HEK293T (cell line): ENCODE measurements at regions not wholly inside any gene's neighbourhood (a gene's known extent, or its start where the extent isn't known, plus 50 kb on each side); places are given as distances from the start of the nearest gene placed in this dataset.

ENCODE experiments used
- CTCF ChIA-PET: fragments of 350-600 bp; formaldehyde crosslinking; extraction: SDS; loops from one replicate; lab custom pipeline; 2021; ENCODE audit warnings: antibody characterized with exemption, inconsistent platforms; lab: Yijun Ruan, JAX
- POLR2A ChIA-PET: fragments of 350-600 bp; formaldehyde crosslinking; extraction: SDS; loops from one replicate; lab custom pipeline; 2020; ENCODE audit warnings: antibody characterized with exemption, inconsistent platforms; lab: Yijun Ruan, JAX
- DNase-seq: peaks from one replicate; pipeline ENCODE4 v3.0.0; 2012; ENCODE audit warnings: mixed read lengths; ENCODE audit errors: extremely low spot score
- ARNT ChIP-seq: fragments of 450-650 bp; IDR thresholded peaks from 2 replicates; pipeline ENCODE4 v1.6.1; 2017; ENCODE audit warnings: mild to moderate bottlenecking
- BHLHE40 ChIP-seq: fragments of 450-650 bp; IDR thresholded peaks from 2 replicates; pipeline ENCODE4 v1.6.1; 2016; ENCODE audit warnings: mild to moderate bottlenecking, moderate library complexity, borderline replicate concordance
- CTBP1 ChIP-seq: fragments of 450-650 bp; IDR thresholded peaks from 2 replicates; pipeline ENCODE4 v1.6.1; 2016; ENCODE audit warnings: borderline replicate concordance
- ELF4 ChIP-seq: fragments of 450-650 bp; IDR thresholded peaks from 2 replicates; pipeline ENCODE4 v1.6.1; 2017; ENCODE audit warnings: antibody characterized with exemption
- FOXA1 ChIP-seq: fragments of 450-650 bp; IDR thresholded peaks from 2 replicates; pipeline ENCODE4 v1.6.1; 2016; ENCODE audit warnings: mild to moderate bottlenecking
- FOXK2 ChIP-seq: fragments of 450-650 bp; IDR thresholded peaks from 2 replicates; pipeline ENCODE4 v1.6.1; 2016; ENCODE audit warnings: mild to moderate bottlenecking
- FOXM1 ChIP-seq: fragments of 450-650 bp; IDR thresholded peaks from 2 replicates; pipeline ENCODE4 v1.6.1; 2017; ENCODE audit warnings: mild to moderate bottlenecking, borderline replicate concordance
- HDGF ChIP-seq: fragments of 450-650 bp; IDR thresholded peaks from 2 replicates; pipeline ENCODE4 v1.6.1; 2017; ENCODE audit warnings: antibody characterized with exemption, borderline replicate concordance
- L3MBTL2 ChIP-seq: fragments of 450-650 bp; conservative IDR thresholded peaks from 2 replicates; pipeline ENCODE4 v1.6.1; 2016; ENCODE audit warnings: mild to moderate bottlenecking
- LEF1 ChIP-seq: fragments of 450-650 bp; IDR thresholded peaks from 2 replicates; pipeline ENCODE4 v1.6.1; 2017; ENCODE audit warnings: mild to moderate bottlenecking, borderline replicate concordance
- NFRKB ChIP-seq: fragments of 450-650 bp; IDR thresholded peaks from 2 replicates; pipeline ENCODE4 v1.6.1; 2016; ENCODE audit warnings: mild to moderate bottlenecking, moderate library complexity
- PKNOX1 ChIP-seq: fragments of 450-650 bp; IDR thresholded peaks from 2 replicates; pipeline ENCODE4 v1.6.1; 2016
- SP1 ChIP-seq: fragments of 450-650 bp; IDR thresholded peaks from 2 replicates; pipeline ENCODE4 v1.6.1; 2017
- SUZ12 ChIP-seq: fragments of 450-650 bp; IDR thresholded peaks from 2 replicates; pipeline ENCODE4 v1.6.1; 2016; ENCODE audit warnings: mild to moderate bottlenecking
- TARDBP ChIP-seq: fragments of 450-650 bp; IDR thresholded peaks from 2 replicates; pipeline ENCODE4 v1.6.1; 2016
- ZNF384 ChIP-seq: fragments of 450-650 bp; IDR thresholded peaks from 2 replicates; pipeline ENCODE4 v1.6.1; 2016

GRCh38 chr12:42762395-42762925 is 172.9 kb upstream of the PRICKLE1 start:
- no peak for DNase-seq
- CTCF ChIA-PET: no interaction called here
- POLR2A ChIA-PET: no interaction called here
- TF ChIP-seq ELF4 (no peak), BHLHE40 (no peak), ARNT (no peak), L3MBTL2 (no peak), FOXM1 (no peak), PKNOX1 (no peak), HDGF (no peak), TARDBP (no peak), FOXK2 (no peak)

GRCh38 chr12:42761601-42762350 is 172.2 kb upstream of the PRICKLE1 start:
- DNase-seq: no peak
- TF ChIP-seq BHLHE40 (no peak), PKNOX1 (no peak), ARNT (no peak), SP1 (no peak), L3MBTL2 (no peak), SUZ12 (no peak), ZNF384 (no peak), ELF4 (no peak), FOXA1 (no peak), LEF1 (no peak), FOXM1 (no peak), CTBP1 (no peak), FOXK2 (no peak), HDGF (no peak), TARDBP (no peak), NFRKB (no peak)
- POLR2A ChIA-PET: no interaction called here
- CTCF ChIA-PET: no interaction called here

- DNase-seq: no peak
- CTCF ChIA-PET: interaction anchor here (0.6 kb wide), 1 partner anchor 257 kb away, joined by 4 read pairs; no protein-coding TSS in a partner anchor
- POLR2A ChIA-PET: no interaction called here
- TF ChIP-seq LEF1: no peak
- no peak for TF ChIP-seq FOXK2
- TF ChIP-seq SP1: no peak
- no peak for TF ChIP-seq ZNF384
- TF ChIP-seq ELF4: no peak
- no peak for TF ChIP-seq SUZ12
- TF ChIP-seq ARNT: no peak
- no peak for TF ChIP-seq BHLHE40
- no peak for TF ChIP-seq HDGF
- no peak for TF ChIP-seq TARDBP
- no peak for TF ChIP-seq FOXM1
- no peak for TF ChIP-seq L3MBTL2
- no peak for TF ChIP-seq FOXA1
- TF ChIP-seq PKNOX1: no peak
- TF ChIP-seq CTBP1: no peak
- no peak for TF ChIP-seq NFRKB
Measured at GRCh38 chr12:42761086-42761485, 171.5 kb upstream of the PRICKLE1 start.

- POLR2A ChIA-PET: no interaction called here
- DNase-seq: no peak
- CTCF ChIA-PET: interaction anchor here (0.6 kb wide), 1 partner anchor 258 kb away, joined by 4 read pairs; no protein-coding TSS in a partner anchor
- TF ChIP-seq LEF1: no peak
- TF ChIP-seq FOXK2: no peak
- no peak for TF ChIP-seq TARDBP
- no peak for TF ChIP-seq ELF4
- no peak for TF ChIP-seq FOXA1
- no peak for TF ChIP-seq HDGF
- no peak for TF ChIP-seq BHLHE40
- TF ChIP-seq SUZ12: no peak
- TF ChIP-seq NFRKB: no peak
- no peak for TF ChIP-seq PKNOX1
Measured at GRCh38 chr12:42760550-42760949, 171.0 kb upstream of the PRICKLE1 start.

GRCh38 chr12:42759622-42760273 is 170.2 kb upstream of the PRICKLE1 start:
- TF ChIP-seq LEF1: no peak
- TF ChIP-seq HDGF: no peak
- TF ChIP-seq ELF4: no peak
- no peak for TF ChIP-seq ZNF384
- no peak for TF ChIP-seq FOXM1
- TF ChIP-seq CTBP1: no peak
- TF ChIP-seq FOXK2: no peak
- no peak for TF ChIP-seq SP1
- TF ChIP-seq NFRKB: no peak
- TF ChIP-seq SUZ12: no peak
- no peak for TF ChIP-seq FOXA1
- no peak for TF ChIP-seq BHLHE40
- CTCF ChIA-PET: no interaction called here
- POLR2A ChIA-PET: no interaction called here
- no peak for DNase-seq
